ENCODE measurements at regions not wholly inside any gene's neighbourhood (a gene's known extent, or its start where the extent isn't known, plus 50 kb on each side); places are given as distances from the start of the nearest gene placed in this dataset.

GRCh38 chr16:79305074-79305473, 295.5 kb downstream of the MAF start:
- TF ChIP-seq, protein P1, sequence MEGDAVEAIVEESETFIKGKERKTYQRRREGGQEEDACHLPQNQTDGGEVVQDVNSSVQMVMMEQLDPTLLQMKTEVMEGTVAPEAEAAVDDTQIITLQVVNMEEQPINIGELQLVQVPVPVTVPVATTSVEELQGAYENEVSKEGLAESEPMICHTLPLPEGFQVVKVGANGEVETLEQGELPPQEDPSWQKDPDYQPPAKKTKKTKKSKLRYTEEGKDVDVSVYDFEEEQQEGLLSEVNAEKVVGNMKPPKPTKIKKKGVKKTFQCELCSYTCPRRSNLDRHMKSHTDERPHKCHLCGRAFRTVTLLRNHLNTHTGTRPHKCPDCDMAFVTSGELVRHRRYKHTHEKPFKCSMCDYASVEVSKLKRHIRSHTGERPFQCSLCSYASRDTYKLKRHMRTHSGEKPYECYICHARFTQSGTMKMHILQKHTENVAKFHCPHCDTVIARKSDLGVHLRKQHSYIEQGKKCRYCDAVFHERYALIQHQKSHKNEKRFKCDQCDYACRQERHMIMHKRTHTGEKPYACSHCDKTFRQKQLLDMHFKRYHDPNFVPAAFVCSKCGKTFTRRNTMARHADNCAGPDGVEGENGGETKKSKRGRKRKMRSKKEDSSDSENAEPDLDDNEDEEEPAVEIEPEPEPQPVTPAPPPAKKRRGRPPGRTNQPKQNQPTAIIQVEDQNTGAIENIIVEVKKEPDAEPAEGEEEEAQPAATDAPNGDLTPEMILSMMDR (IDR thresholded peaks at IDR 0.05; ENCODE audit: borderline replicate concordance, extremely low read depth, low read length, poor library complexity, severe bottlenecking): no peak
- no peak for TF ChIP-seq EZH2 (IDR thresholded peaks at IDR 0.05; ENCODE audit: borderline replicate concordance, low read depth, low read length, severe bottlenecking)

Data from DND-41 (cell line).